ENCODE measurements at regions not wholly inside any gene's neighbourhood (a gene's known extent, or its start where the extent isn't known, plus 50 kb on each side); places are given as distances from the start of the nearest gene placed in this dataset.
A peak's percentile ranks its signal among the peaks of the same experiment; 100 is the strongest.

DNA sequence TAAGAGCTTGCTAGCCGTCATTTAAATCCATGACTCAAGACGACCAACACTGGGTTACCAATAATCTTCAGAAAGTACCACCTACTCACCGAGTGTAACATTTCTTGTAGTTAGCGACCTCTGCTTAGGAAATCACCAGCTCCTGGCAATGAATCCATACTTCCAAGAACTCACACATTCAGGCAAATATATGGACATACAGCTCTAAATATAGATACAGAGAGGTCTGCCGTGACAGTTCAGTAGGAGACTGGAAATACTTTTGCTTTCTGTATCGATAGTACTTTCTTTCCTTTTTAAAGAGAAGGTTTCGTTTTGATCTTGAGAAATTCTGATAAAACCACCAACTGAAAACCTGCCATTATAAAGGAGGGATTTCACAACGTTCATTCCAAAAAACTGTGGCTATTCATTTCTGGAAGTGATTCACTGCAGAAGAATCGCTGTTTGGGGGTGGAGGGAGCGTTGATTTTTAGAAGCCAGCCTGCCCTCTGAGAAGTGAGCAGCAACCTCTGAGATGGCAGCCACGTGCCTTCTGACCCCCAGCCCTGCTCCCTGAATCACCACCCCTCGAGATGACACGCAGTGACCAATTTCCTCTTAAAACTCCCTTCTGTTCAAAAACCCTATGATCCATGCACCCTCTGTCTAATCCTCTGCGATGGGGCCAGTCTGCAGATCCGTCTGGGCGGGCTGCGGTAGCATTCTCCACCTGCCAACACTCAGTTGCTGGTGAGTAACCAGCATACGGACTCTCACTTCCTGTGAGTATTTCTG lies 179.0 kb upstream of the KLF14 start:
- TF ChIP-seq, protein P1, sequence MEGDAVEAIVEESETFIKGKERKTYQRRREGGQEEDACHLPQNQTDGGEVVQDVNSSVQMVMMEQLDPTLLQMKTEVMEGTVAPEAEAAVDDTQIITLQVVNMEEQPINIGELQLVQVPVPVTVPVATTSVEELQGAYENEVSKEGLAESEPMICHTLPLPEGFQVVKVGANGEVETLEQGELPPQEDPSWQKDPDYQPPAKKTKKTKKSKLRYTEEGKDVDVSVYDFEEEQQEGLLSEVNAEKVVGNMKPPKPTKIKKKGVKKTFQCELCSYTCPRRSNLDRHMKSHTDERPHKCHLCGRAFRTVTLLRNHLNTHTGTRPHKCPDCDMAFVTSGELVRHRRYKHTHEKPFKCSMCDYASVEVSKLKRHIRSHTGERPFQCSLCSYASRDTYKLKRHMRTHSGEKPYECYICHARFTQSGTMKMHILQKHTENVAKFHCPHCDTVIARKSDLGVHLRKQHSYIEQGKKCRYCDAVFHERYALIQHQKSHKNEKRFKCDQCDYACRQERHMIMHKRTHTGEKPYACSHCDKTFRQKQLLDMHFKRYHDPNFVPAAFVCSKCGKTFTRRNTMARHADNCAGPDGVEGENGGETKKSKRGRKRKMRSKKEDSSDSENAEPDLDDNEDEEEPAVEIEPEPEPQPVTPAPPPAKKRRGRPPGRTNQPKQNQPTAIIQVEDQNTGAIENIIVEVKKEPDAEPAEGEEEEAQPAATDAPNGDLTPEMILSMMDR (IDR thresholded peaks at IDR 0.05), result no peak
- TF ChIP-seq POLR2A (IDR thresholded peaks at IDR 0.05), result peak; percentile 21 to 60
- TF ChIP-seq EP300 (IDR thresholded peaks at IDR 0.05), result peak in 1 of 2 donors; percentile 87

Measured in tibial nerve (tissue), 4 donors.